GM12878 (cell line): ENCODE measurements at regions not wholly inside any gene's neighbourhood (a gene's known extent, or its start where the extent isn't known, plus 50 kb on each side); places are given as distances from the start of the nearest gene placed in this dataset.
A peak's percentile ranks its signal among the peaks of the same experiment; 100 is the strongest.

Source experiments
- ATAC-seq: fragments of 200-7000 bp; cut with Tn5 transposase; 3 replicates; pipeline ENCODE4 v1.9.1; 2020; ENCODE audit warnings: mild to moderate bottlenecking, moderate library complexity
- BruUV-seq: library from RNA; stranded (reverse); fragments of 400-500 nt; replicated peaks from 2 replicates; lab custom pipeline; 2021; lab: Mats Ljungman, UMichigan
- CTCF ChIA-PET: fragments of 300-600 bp; sonication (Branson Sonifier 250); formaldehyde crosslinking; extraction: SDS; loops from one replicate; lab custom pipeline; 2021; ENCODE audit warnings: inconsistent platforms; lab: Yijun Ruan, JAX
- POLR2A ChIA-PET: fragments of 350-600 bp; formaldehyde crosslinking; extraction: SDS; loops from one replicate; lab custom pipeline; 2021; ENCODE audit warnings: inconsistent platforms; lab: Charles Lee
- RAD21 ChIA-PET: fragments of 300-600 bp; sonication (Branson Sonifier 250); formaldehyde crosslinking; loops from one replicate; lab custom pipeline; 2023; ENCODE audit warnings: antibody characterized with exemption; ENCODE audit not compliant: unreplicated experiment; lab: Charles Lee
- SMC1A ChIA-PET: fragments of 300-600 bp; sonication (Branson Sonifier 250); formaldehyde crosslinking; loops from one replicate; lab custom pipeline; 2023; ENCODE audit not compliant: unreplicated experiment, uncharacterized antibody; lab: Charles Lee
- DNase-seq: peaks from one replicate; pipeline ENCODE4 v3.0.0-alpha.2; 2011; ENCODE audit warnings: low read depth, low spot score
- FAIRE-seq: peaks from 3 replicates; lab custom pipeline; 2011; peaks lifted over from hg19 to GRCh38; lab: Jason Lieb, UNC
- H2AFZ ChIP-seq: 2 replicates; pipeline ENCODE4 v1.6.0; 2011; ENCODE audit warnings: low read depth, low read length, control low read depth; ENCODE audit not compliant: control insufficient read depth
- H3K27ac ChIP-seq: 2 replicates; pipeline ENCODE4 v1.5.1; 2011; ENCODE audit warnings: control low read depth; ENCODE audit not compliant: control insufficient read depth, insufficient read depth
- H3K27me3 ChIP-seq, 2 experiments: replicated peaks in 1 of 2; 2 replicates each; pipeline versions ENCODE4 v1.6.0 to v1.6.1; 2011; ENCODE audit warnings: low read length in 1 of 2; ENCODE audit not compliant: control insufficient read depth in 2 of 2, insufficient read depth in 2 of 2
- H3K36me3 ChIP-seq, 2 experiments: 2 replicates each; pipeline ENCODE4 v1.5.1; 2011; ENCODE audit warnings: low read length in 1 of 2; ENCODE audit not compliant: control insufficient read depth in 2 of 2, insufficient read depth in 2 of 2
- H3K4me1 ChIP-seq: 2 replicates; pipeline ENCODE4 v1.6.1; 2011; ENCODE audit warnings: mild to moderate bottlenecking, low read length, moderate library complexity, mixed read lengths; ENCODE audit not compliant: control insufficient read depth, insufficient read depth
- H3K4me2 ChIP-seq: 2 replicates; pipeline ENCODE4 v1.6.0; 2011; ENCODE audit warnings: control low read depth; ENCODE audit not compliant: control insufficient read depth, insufficient read depth
- H3K4me3 ChIP-seq: fragments of 200-600 bp; sonication (generic); 2 replicates; pipeline ENCODE4 v1.5.1; 2016
- H3K79me2 ChIP-seq: 2 replicates; pipeline ENCODE4 v1.6.0; 2011; ENCODE audit warnings: low read length; ENCODE audit not compliant: control insufficient read depth, insufficient read depth
- H3K9ac ChIP-seq: 2 replicates; pipeline ENCODE4 v1.8.0; 2011; ENCODE audit warnings: low read length, control low read depth, mixed read lengths; ENCODE audit not compliant: control insufficient read depth, insufficient read depth
- H3K9me3 ChIP-seq: replicated peaks from 3 replicates; pipeline ENCODE4 v1.5.1; 2011; ENCODE audit warnings: mild to moderate bottlenecking, low read length; ENCODE audit not compliant: control insufficient read depth, insufficient read depth
- H4K20me1 ChIP-seq: 2 replicates; pipeline ENCODE4 v1.6.0; 2011; ENCODE audit not compliant: control insufficient read depth, insufficient read depth
- CTCF ChIP-seq, 3 experiments: IDR thresholded peaks in 2 of 3; conservative IDR thresholded peaks in 1 of 3; 2 replicates each; pipeline ENCODE4 v1.5.1; 2011; ENCODE audit warnings: low read depth in 3 of 3, low read length in 3 of 3, mild to moderate bottlenecking in 3 of 3, control low read depth in 2 of 3, moderate library complexity in 2 of 3, inconsistent platforms in 1 of 3, mixed read lengths in 1 of 3; ENCODE audit not compliant: control insufficient read depth in 2 of 3, insufficient read depth in 1 of 3; ENCODE audit errors: extremely low read depth in 1 of 3
- HDAC2 ChIP-seq: fragments of 200-600 bp; sonication (generic); IDR thresholded peaks from 2 replicates; pipeline ENCODE4 v1.6.1; 2017
- JUNB ChIP-seq: IDR thresholded peaks from 2 replicates; pipeline ENCODE4 v1.6.1; 2016; ENCODE audit warnings: antibody characterized with exemption, mild to moderate bottlenecking
- RELA ChIP-seq: fragments of 450-650 bp; IDR thresholded peaks from 2 replicates; pipeline ENCODE4 v1.8.0; 2014; ENCODE audit warnings: borderline replicate concordance; ENCODE audit not compliant: partially characterized antibody
- TCF12 ChIP-seq: IDR thresholded peaks from 2 replicates; pipeline ENCODE4 v1.6.1; 2011; ENCODE audit warnings: low read depth, mild to moderate bottlenecking, low read length
- ZNF687 ChIP-seq: fragments of 450-650 bp; IDR thresholded peaks from 2 replicates; pipeline ENCODE4 v1.6.1; 2017; ENCODE audit warnings: mild to moderate bottlenecking, moderate library complexity
- WGBS: methylation state at CpG from one replicate; pipeline ENCODE4 v1.1.6; 2016; ENCODE audit warnings: low lambda C conversion rate; ENCODE audit not compliant: insufficient replicate concordance, insufficient coverage; ENCODE audit errors: missing lambda C conversion rate; 5-methylcytosine and 5-hydroxymethylcytosine counted together
- in situ Hi-C: fragments of 300-500 bp; cut with MboI; formaldehyde crosslinking; loops from 9 replicates; pipeline ENCODE4 v1.14.3; 2018; ENCODE audit warnings: mixed read lengths
- intact Hi-C: fragments of 100-400 bp; cut with micrococcal nuclease; formaldehyde crosslinking; loops from one replicate; pipeline ENCODE4 v1.14.2; 2022; ENCODE audit not compliant: unreplicated experiment
- TF ChIP-seq, protein P1 (sequence below): fragments of 450-650 bp; IDR thresholded peaks from 2 replicates; pipeline ENCODE4 v1.6.1; 2017; ENCODE audit warnings: antibody characterized with exemption, mild to moderate bottlenecking, moderate library complexity

- Histone ChIP-seq H2AFZ (no peak overlapping the region), H3K4me2 (no peak overlapping the region), H4K20me1 (no peaks in the 10 kb centered on the region), H3K9me3 (no peaks in the 10 kb centered on the region), H3K4me3 (no peak overlapping the region), H3K27me3 (no peaks in the 10 kb centered on the region), H3K9ac (no peak overlapping the region), H3K4me1 (no peaks in the 10 kb centered on the region), H3K79me2 (no peaks in the 10 kb centered on the region), H3K27ac (no peak overlapping the region), H3K36me3 (no peaks in the 10 kb centered on the region)
- in situ Hi-C loops, result no loop called here
- WGBS, result 5% methylated on average over 8 of the region's 8 CpGs
- DNase-seq (no peak), ATAC-seq (no peak), FAIRE-seq (no peak)
- SMC1A ChIA-PET, result no interaction called here
- POLR2A ChIA-PET, result no interaction called here
- BruUV-seq, result no TSS peak
- RAD21 ChIA-PET, result no interaction called here
- intact Hi-C loops, result no loop called here
- TF ChIP-seq CTCF (IDR thresholded peaks at IDR 0.05 in 2 of 3, conservative IDR thresholded peaks at IDR 0.05 in 1 of 3; ENCODE audit: control insufficient read depth in 2 of 3, extremely low read depth in 1 of 3, insufficient read depth in 1 of 3, low read depth in 3 of 3, low read length in 3 of 3), result no peak
- no peak for TF ChIP-seq RELA
- TF ChIP-seq HDAC2, result no peak
- TF ChIP-seq, protein P1, sequence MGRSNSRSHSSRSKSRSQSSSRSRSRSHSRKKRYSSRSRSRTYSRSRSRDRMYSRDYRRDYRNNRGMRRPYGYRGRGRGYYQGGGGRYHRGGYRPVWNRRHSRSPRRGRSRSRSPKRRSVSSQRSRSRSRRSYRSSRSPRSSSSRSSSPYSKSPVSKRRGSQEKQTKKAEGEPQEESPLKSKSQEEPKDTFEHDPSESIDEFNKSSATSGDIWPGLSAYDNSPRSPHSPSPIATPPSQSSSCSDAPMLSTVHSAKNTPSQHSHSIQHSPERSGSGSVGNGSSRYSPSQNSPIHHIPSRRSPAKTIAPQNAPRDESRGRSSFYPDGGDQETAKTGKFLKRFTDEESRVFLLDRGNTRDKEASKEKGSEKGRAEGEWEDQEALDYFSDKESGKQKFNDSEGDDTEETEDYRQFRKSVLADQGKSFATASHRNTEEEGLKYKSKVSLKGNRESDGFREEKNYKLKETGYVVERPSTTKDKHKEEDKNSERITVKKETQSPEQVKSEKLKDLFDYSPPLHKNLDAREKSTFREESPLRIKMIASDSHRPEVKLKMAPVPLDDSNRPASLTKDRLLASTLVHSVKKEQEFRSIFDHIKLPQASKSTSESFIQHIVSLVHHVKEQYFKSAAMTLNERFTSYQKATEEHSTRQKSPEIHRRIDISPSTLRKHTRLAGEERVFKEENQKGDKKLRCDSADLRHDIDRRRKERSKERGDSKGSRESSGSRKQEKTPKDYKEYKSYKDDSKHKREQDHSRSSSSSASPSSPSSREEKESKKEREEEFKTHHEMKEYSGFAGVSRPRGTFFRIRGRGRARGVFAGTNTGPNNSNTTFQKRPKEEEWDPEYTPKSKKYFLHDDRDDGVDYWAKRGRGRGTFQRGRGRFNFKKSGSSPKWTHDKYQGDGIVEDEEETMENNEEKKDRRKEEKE, result no peak
- no peak for TF ChIP-seq ZNF687
- no peak for TF ChIP-seq TCF12
- peak; percentile 32; the same call in 1 of the 2 replicates for TF ChIP-seq JUNB
- CTCF ChIA-PET, result no interaction called here
These were observed 595.2 kb upstream of the CDH11 start for GRCh38 chr16:65716737-65717700.
